Fibroblast of pulmonary artery (primary cell): ENCODE measurements at regions not wholly inside any gene's neighbourhood (a gene's known extent, or its start where the extent isn't known, plus 50 kb on each side); places are given as distances from the start of the nearest gene placed in this dataset.
A peak's percentile ranks its signal among the peaks of the same experiment; 100 is the strongest.

Experiments
- DNase-seq: peaks from one replicate; pipeline ENCODE4 v3.0.0-alpha.2; 2010; ENCODE audit warnings: low read depth
- H3K4me3 ChIP-seq: replicated peaks from 2 replicates; pipeline ENCODE4 v1.5.1; 2011; ENCODE audit warnings: low read depth, mild to moderate bottlenecking, control low read depth, low read length, moderate library complexity
- CTCF ChIP-seq: IDR thresholded peaks from 2 replicates; pipeline ENCODE4 v1.5.1; 2011; ENCODE audit warnings: mild to moderate bottlenecking, control low read depth, low read length, inconsistent platforms; ENCODE audit errors: missing control alignments

GRCh38 chr15:62736756-62737155, 305.8 kb upstream of the TPM1 start:
- no peak for DNase-seq
- TF ChIP-seq CTCF = no peak
- no peak overlapping the region for H3K4me3 ChIP-seq

GRCh38 chr15:62737551-62737950, 305.0 kb upstream of the TPM1 start:
- no peak for DNase-seq
- no peak for TF ChIP-seq CTCF
- no peak overlapping the region for H3K4me3 ChIP-seq

- no peak overlapping the region for H3K4me3 ChIP-seq
- no peak for TF ChIP-seq CTCF
- peak; percentile 36 for DNase-seq
Measured at GRCh38 chr15:62739082-62739481, 303.5 kb upstream of the TPM1 start.

GRCh38 chr15:62739507-62739906, 303.0 kb upstream of the TPM1 start:
- DNase-seq = peak; percentile 56
- no peak for TF ChIP-seq CTCF
- H3K4me3 ChIP-seq = no peak overlapping the region

GRCh38 chr15:62740141-62741004, 302.2 kb upstream of the TPM1 start:
- peak; percentile 57 for DNase-seq
- TF ChIP-seq CTCF = no peak
- no peak overlapping the region for H3K4me3 ChIP-seq

GRCh38 chr15:62741106-62741505, 301.4 kb upstream of the TPM1 start:
- no peak for TF ChIP-seq CTCF
- no peak overlapping the region for H3K4me3 ChIP-seq
- no peak for DNase-seq
